GM21515 (cell line): ENCODE measurements at regions not wholly inside any gene's neighbourhood (a gene's known extent, or its start where the extent isn't known, plus 50 kb on each side); places are given as distances from the start of the nearest gene placed in this dataset.
"Not testable (repeated sequence)": the region's sequence is repeated elsewhere in the genome, so short reads cannot be mapped to it uniquely, and the experiment has no call there.

ENCODE experiments used
- ATAC-seq: cut with Tn5 transposase; IDR thresholded peaks from one replicate; pipeline ENCODE4 v1.9.1; 2021; ENCODE audit not compliant: unreplicated experiment

- no peak for ATAC-seq
These were observed 464.2 kb downstream of the MED13L start for GRCh38 chr12:115813256-115813655.

GRCh38 chr12:115811929-115812328, 465.6 kb downstream of the MED13L start:
- no peak for ATAC-seq

GRCh38 chr12:115811045-115811444, 466.4 kb downstream of the MED13L start:
- no peak for ATAC-seq

GRCh38 chr12:115810122-115810901, 467.2 kb downstream of the MED13L start:
- no peak for ATAC-seq

- no peak for ATAC-seq
These were observed 471.5 kb downstream of the MED13L start for GRCh38 chr12:115806000-115806399.

GRCh38 chr12:115802767-115803166, 474.7 kb downstream of the MED13L start:
- no peak for ATAC-seq

- no peak for ATAC-seq
These were observed 475.6 kb downstream of the MED13L start for GRCh38 chr12:115801871-115802270.

GRCh38 chr12:115799610-115800009, 477.9 kb downstream of the MED13L start:
- ATAC-seq, result no peak

- no peak for ATAC-seq
These were observed 479.1 kb downstream of the MED13L start for GRCh38 chr12:115798309-115798917.

GRCh38 chr12:115794659-115795081, 482.8 kb downstream of the MED13L start:
- ATAC-seq, result no peak

- ATAC-seq, result no peak
These were observed 486.2 kb downstream of the MED13L start for GRCh38 chr12:115791331-115791730.

- no peak for ATAC-seq
These were observed 487.0 kb downstream of the MED13L start for GRCh38 chr12:115790526-115790925.

- not testable (repeated sequence) for ATAC-seq
These were observed 491.0 kb downstream of the MED13L start for GRCh38 chr12:115786490-115786889.

GRCh38 chr12:115785548-115785947, 491.9 kb downstream of the MED13L start:
- no peak for ATAC-seq

- no peak for ATAC-seq
These were observed 501.1 kb downstream of the MED13L start for GRCh38 chr12:115776399-115776798.

GRCh38 chr12:115774148-115774895, 503.2 kb downstream of the MED13L start:
- no peak for ATAC-seq

- ATAC-seq, result no peak
These were observed 505.9 kb downstream of the MED13L start for GRCh38 chr12:115771601-115772000.

- no peak for ATAC-seq
These were observed 506.4 kb downstream of the MED13L start for GRCh38 chr12:115771065-115771464.

GRCh38 chr12:115770643-115771042, 506.9 kb downstream of the MED13L start:
- ATAC-seq, result no peak

- ATAC-seq, result no peak
These were observed 509.6 kb downstream of the MED13L start for GRCh38 chr12:115767916-115768315.

- no peak for ATAC-seq
These were observed 513.4 kb downstream of the MED13L start for GRCh38 chr12:115763982-115764621.
